ENCODE measurements at regions not wholly inside any gene's neighbourhood (a gene's known extent, or its start where the extent isn't known, plus 50 kb on each side); places are given as distances from the start of the nearest gene placed in this dataset.
A peak's percentile ranks its signal among the peaks of the same experiment; 100 is the strongest.
"Not testable (repeated sequence)": the region's sequence is repeated elsewhere in the genome, so short reads cannot be mapped to it uniquely, and the experiment has no call there.

- DNase-seq (ENCODE audit: low spot score, unreplicated experiment) = no peak
- no peak for TF ChIP-seq CTCF (IDR thresholded peaks at IDR 0.05; ENCODE audit: unreplicated experiment)
- H3K4me1 Mint-ChIP-seq (ENCODE audit: low read depth) = peaks cover 1% of the 10 kb centered on the region
- peaks cover 18% of the 10 kb centered on the region for H3K36me3 Mint-ChIP-seq (ENCODE audit: insufficient read depth)
- no peaks in the 10 kb centered on the region for H3K27me3 Mint-ChIP-seq
- H3K4me3 Mint-ChIP-seq (ENCODE audit: low read depth) = no peak overlapping the region
- no peaks in the 10 kb centered on the region for H3K9me3 Mint-ChIP-seq (ENCODE audit: low read depth)
- no peak overlapping the region for H3K27ac Mint-ChIP-seq
Observed at GRCh38 chr11:71169313-71169712, 83.1 kb downstream of the SHANK2 start.

GRCh38 chr11:71167814-71168213 lies 84.6 kb downstream of the SHANK2 start:
- not testable (repeated sequence) for H3K4me3 Mint-ChIP-seq (ENCODE audit: low read depth); H3K27ac Mint-ChIP-seq; H3K27me3 Mint-ChIP-seq; H3K9me3 Mint-ChIP-seq (ENCODE audit: low read depth); DNase-seq (ENCODE audit: low spot score, unreplicated experiment); H3K4me1 Mint-ChIP-seq (ENCODE audit: low read depth)
- peaks cover 21% of the 10 kb centered on the region for H3K36me3 Mint-ChIP-seq (ENCODE audit: insufficient read depth)

GRCh38 chr11:71165771-71166170 lies 86.6 kb downstream of the SHANK2 start:
- Mint-ChIP-seq H3K36me3 (ENCODE audit: insufficient read depth) (peaks cover 20% of the 10 kb centered on the region), H3K9me3 (ENCODE audit: low read depth) (peaks cover 3% of the 10 kb centered on the region), H3K4me1 (ENCODE audit: low read depth) (peaks cover 10% of the 10 kb centered on the region), H3K27me3 (no peaks in the 10 kb centered on the region), H3K27ac (peak overlapping the region; percentile 41), H3K4me3 (ENCODE audit: low read depth) (no peak overlapping the region)
- TF ChIP-seq CTCF (IDR thresholded peaks at IDR 0.05; ENCODE audit: unreplicated experiment) = no peak
- no peak for DNase-seq (ENCODE audit: low spot score, unreplicated experiment)

GRCh38 chr11:71164621-71165020 lies 87.8 kb downstream of the SHANK2 start:
- Mint-ChIP-seq H3K27me3 (no peaks in the 10 kb centered on the region), H3K36me3 (ENCODE audit: insufficient read depth) (peaks cover 19% of the 10 kb centered on the region), H3K4me1 (ENCODE audit: low read depth) (peaks cover 10% of the 10 kb centered on the region), H3K4me3 (ENCODE audit: low read depth) (no peak overlapping the region), H3K9me3 (ENCODE audit: low read depth) (peaks cover 3% of the 10 kb centered on the region), H3K27ac (no peak overlapping the region)
- no peak for TF ChIP-seq CTCF (IDR thresholded peaks at IDR 0.05; ENCODE audit: unreplicated experiment)
- DNase-seq (ENCODE audit: low spot score, unreplicated experiment) = no peak

- Mint-ChIP-seq H3K27ac (no peak overlapping the region), H3K36me3 (ENCODE audit: insufficient read depth) (peaks cover 22% of the 10 kb centered on the region), H3K9me3 (ENCODE audit: low read depth) (peaks cover 6% of the 10 kb centered on the region), H3K27me3 (no peaks in the 10 kb centered on the region), H3K4me3 (ENCODE audit: low read depth) (no peak overlapping the region), H3K4me1 (ENCODE audit: low read depth) (peaks cover 10% of the 10 kb centered on the region)
- DNase-seq (ENCODE audit: low spot score, unreplicated experiment) = no peak
- no peak for TF ChIP-seq CTCF (IDR thresholded peaks at IDR 0.05; ENCODE audit: unreplicated experiment)
Observed at GRCh38 chr11:71164186-71164585, 88.2 kb downstream of the SHANK2 start.

- H3K4me3 Mint-ChIP-seq (ENCODE audit: low read depth) = no peak overlapping the region
- peaks cover 18% of the 10 kb centered on the region for H3K36me3 Mint-ChIP-seq (ENCODE audit: insufficient read depth)
- H3K4me1 Mint-ChIP-seq (ENCODE audit: low read depth) = peaks cover 10% of the 10 kb centered on the region
- no peak for DNase-seq (ENCODE audit: low spot score, unreplicated experiment)
- H3K27me3 Mint-ChIP-seq = no peaks in the 10 kb centered on the region
- no peak for TF ChIP-seq CTCF (IDR thresholded peaks at IDR 0.05; ENCODE audit: unreplicated experiment)
- no peak overlapping the region for H3K27ac Mint-ChIP-seq
- peaks cover 8% of the 10 kb centered on the region for H3K9me3 Mint-ChIP-seq (ENCODE audit: low read depth)
Observed at GRCh38 chr11:71163371-71163770, 89.0 kb downstream of the SHANK2 start.
